Fibroblast of upper back skin (primary cell): ENCODE measurements at regions not wholly inside any gene's neighbourhood (a gene's known extent, or its start where the extent isn't known, plus 50 kb on each side); places are given as distances from the start of the nearest gene placed in this dataset.

Experiments
- DNase-seq: peaks from one replicate; pipeline ENCODE4 v3.0.0-alpha.2; 2013

DNA sequence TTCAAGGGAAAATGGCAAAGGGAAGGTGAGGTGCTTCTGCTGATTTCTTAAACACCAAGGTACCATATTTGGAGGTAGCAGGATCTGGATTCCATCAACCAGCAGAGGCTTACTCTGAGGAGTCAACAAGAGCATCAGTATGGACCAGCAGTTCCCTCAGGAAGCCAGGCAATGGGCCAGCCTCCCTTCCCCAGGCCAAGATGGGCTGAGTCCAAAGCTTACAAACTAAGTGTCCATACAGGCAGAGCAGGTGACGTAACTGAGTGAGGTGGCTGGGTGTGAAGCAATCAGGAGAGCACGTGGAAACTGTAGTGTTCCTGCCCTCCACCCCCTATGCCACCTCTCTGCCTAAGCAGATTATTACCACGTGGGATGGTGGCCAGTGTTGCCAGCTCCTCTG lies 134.2 kb upstream of the HNRNPA3 start:
- DNase-seq: peak; percentile 55

GRCh38 chr2:177078855-177079254 lies 133.7 kb upstream of the HNRNPA3 start:
- DNase-seq: no peak

GRCh38 chr2:177080746-177081284 lies 131.8 kb upstream of the HNRNPA3 start:
- no peak for DNase-seq

DNA sequence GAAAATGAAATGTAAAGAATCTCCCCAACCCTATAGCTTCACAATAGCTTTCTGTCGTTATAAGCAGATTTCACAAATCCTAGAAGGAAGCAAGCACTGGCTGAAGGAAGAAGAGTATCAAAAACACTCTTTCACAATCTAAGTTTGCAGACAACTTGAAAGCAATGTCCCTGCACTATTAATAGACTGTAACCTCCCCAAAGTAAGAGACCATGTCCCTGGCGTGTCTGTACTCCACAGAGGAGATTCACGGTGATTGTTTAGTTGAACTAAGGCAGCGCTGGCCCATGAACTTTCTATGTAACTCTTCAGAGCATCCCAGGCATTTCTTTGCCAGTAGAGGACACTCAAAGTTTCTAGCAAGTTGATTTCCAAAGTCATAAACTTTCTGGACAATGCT lies 128.0 kb upstream of the HNRNPA3 start:
- DNase-seq: no peak

- no peak for DNase-seq
These were observed 124.1 kb upstream of the HNRNPA3 start for GRCh38 chr2:177088529-177088928.

DNA sequence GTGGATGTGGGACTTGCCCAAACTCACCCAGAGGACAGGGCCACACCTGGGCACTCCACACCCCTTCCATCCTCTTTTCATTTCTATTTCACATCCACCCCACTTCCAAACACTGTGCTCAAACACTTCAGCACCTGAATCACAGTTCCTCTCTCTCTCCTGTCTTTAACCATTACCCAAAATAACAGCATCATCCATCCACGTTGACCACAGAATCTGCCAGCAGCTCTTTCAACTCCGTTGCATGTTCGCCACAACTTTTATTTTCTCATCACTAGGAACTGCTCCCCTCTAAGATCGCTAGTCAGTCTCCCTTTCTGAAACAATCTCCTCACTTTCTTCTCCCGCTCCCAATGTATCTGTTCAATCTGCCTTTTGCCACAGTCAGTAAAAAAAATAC lies 121.6 kb upstream of the HNRNPA3 start:
- no peak for DNase-seq

- DNase-seq: peak; percentile 23
These were observed 119.2 kb upstream of the HNRNPA3 start for GRCh38 chr2:177093371-177093770.

- no peak for DNase-seq
These were observed 114.5 kb upstream of the HNRNPA3 start for GRCh38 chr2:177098001-177098613.

DNA sequence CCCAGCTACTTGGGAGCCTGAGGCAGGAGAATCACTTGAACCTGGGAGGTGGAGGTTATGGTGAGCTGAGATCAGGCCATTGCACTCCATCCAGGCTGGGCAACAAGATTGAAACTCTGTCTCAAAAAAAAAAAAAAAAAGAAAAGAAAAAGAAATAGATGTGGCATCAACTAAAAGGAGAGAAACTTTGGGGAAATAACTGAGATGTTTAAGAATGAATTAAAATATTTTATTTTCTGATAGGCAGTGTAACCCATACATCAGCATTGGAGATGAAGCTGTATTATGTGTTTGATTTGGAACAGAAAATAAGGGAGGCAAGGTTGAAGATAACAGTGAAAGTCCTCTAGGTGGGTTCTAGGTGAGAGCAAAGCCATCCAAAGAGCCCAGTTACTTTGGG lies 110.7 kb upstream of the HNRNPA3 start:
- no peak for DNase-seq

DNA sequence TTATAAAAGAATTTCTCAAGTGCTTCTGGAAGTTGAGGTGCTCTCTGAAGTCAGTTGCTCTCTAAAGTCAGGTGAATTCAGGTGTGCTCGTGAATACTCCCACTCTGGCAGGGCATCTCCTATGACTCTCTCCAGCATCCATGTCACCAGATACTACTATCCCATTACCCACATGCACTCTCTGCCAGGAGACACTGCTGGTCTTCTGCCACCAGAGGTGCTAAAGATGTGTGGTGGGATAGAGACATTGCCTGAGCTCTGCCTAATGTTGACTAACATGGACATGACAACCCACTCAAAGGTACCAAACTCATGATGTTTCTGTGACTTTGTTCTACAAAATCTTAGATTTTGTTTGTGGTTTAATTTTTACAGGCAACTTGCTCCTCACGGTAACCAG lies 106.4 kb upstream of the HNRNPA3 start:
- no peak for DNase-seq

DNA sequence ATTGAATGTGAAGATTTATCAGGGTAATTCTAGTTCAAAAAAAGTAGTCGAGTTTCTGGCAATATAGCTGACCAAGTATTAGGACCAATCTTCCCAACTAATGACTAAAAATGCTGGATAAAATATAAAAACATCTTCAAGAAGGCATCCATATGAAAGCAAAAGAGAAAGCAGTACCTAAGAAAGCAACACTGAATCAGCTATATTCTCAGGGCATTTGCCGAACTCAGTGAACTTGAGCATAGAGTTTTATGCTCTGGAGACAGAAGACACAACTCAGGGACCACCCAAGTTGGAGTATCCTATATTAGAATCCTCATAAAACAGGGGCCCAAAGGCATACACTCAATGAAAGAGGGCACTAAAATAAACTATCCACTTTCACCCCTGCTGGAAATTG lies 103.7 kb upstream of the HNRNPA3 start:
- no peak for DNase-seq

DNA sequence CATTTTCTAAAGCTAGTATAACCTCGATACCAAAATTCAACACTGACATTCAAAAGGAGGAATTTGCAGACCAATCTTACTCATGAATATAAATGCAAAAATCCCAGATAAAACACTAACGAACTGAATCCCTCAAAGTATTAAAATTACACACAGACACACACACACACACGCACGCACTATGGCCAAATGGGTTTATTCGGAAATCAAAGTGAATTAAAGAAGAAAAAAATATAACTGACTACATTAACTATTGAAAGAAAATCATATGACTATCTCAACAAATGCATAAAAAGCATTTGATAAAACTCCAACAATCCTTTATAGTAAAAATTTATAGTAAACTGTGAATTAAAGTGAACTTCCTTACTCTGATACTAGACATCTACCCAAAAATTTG lies 97.9 kb upstream of the HNRNPA3 start:
- no peak for DNase-seq

DNA sequence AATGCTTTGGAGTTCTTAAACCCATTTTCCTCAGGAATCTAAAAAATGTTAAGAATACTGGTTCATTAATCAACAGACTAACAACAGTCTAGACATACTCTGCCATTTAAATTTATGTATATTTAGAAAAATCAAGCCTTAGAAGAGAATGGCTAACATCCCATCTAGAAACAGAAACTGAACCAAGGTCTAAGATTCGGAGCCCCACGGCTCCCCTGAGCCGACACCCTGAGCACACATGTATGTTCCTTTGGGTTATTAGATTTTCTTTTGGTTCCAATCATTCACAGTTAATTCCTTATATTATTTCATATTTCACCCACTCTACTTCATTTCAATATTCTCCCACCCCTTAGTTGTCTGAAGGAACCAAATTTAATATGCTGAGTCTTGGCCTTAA lies 94.8 kb upstream of the HNRNPA3 start:
- no peak for DNase-seq

- no peak for DNase-seq
These were observed 94.0 kb upstream of the HNRNPA3 start for GRCh38 chr2:177118636-177119035.

DNA sequence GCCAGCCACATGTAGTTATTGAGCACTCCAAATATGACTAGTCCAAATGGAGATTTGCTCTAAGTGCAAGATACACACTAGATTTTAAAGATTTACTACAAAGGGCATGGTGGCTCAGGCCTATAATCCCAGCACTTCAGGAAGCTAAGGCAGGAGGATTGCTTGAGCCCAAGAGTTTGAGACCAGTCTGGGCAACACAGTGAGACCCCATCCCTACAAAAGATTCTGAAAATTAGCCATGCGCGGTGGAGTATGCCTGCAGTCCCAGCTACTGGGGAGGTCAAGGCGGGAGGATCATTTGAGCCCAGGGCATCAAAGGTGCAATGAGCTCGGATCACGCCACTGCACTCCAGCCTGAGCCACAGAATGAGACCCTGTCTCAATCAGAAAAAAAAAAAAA lies 93.5 kb upstream of the HNRNPA3 start:
- no peak for DNase-seq

- DNase-seq: no peak
These were observed 89.5 kb upstream of the HNRNPA3 start for GRCh38 chr2:177123048-177123447.

GRCh38 chr2:177124371-177124770 lies 88.2 kb upstream of the HNRNPA3 start:
- no peak for DNase-seq

- no peak for DNase-seq
These were observed 84.8 kb upstream of the HNRNPA3 start for GRCh38 chr2:177127821-177128220.

- DNase-seq: no peak
These were observed 83.0 kb upstream of the HNRNPA3 start for GRCh38 chr2:177129610-177130009.

DNA sequence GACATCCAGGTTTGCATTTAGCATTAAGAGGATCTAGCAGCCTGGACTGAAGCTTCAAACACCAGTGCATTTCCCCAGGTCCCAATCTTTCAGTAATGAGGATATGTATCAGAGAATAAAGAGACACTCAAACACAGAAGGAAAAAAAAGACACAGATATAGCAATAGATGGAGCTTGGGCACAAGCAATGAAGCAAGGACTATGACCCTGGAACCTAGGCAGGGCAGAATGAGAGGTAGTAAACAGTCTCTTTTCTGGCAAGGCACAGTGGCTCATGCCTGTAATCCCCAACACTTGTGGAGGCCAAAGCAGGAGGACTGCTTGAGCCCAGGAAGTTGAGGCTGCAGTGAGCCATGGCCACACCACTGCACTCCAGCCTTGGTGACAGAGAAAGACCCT lies 80.7 kb upstream of the HNRNPA3 start:
- DNase-seq: no peak

GRCh38 chr2:177138823-177139222 lies 73.8 kb upstream of the HNRNPA3 start:
- no peak for DNase-seq

GRCh38 chr2:177141866-177142265 lies 70.7 kb upstream of the HNRNPA3 start:
- DNase-seq: no peak

DNA sequence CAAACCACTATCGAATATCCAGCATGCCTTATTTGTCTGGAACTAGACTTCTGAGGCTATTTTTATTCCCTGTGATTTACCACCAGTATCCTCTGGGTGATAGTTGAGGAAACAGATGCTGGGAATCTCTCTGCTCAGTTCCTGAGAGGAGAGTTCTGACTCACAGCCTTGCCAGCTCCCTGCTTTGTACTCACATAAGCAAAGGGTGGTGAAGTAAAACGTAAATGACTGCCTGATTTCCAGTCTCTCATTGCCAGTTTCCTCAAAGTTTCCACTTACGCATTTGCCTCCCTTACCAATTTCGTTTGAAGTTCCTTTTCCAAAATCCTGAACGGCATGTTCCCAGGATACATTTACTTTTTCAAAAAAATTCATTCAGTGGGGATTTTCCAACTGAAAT lies 69.2 kb upstream of the HNRNPA3 start:
- DNase-seq: peak; percentile 77

- peak; percentile 70 for DNase-seq
These were observed 65.4 kb upstream of the HNRNPA3 start for GRCh38 chr2:177147093-177147694.

- no peak for DNase-seq
These were observed 64.7 kb upstream of the HNRNPA3 start for GRCh38 chr2:177147834-177148445.
